Neural cell (in vitro differentiated cells): ENCODE measurements at regions not wholly inside any gene's neighbourhood (a gene's known extent, or its start where the extent isn't known, plus 50 kb on each side); places are given as distances from the start of the nearest gene placed in this dataset.

Experiments
- H2AFZ ChIP-seq: fragments of 200-600, 300-800 bp; sonication (generic), shearing (Covaris generic); 2 replicates; pipeline ENCODE4 v1.6.0; 2014; ENCODE audit warnings: low read depth, mild to moderate bottlenecking, antibody characterized with exemption, low read length, moderate library complexity
- H3F3A ChIP-seq: fragments of 200-600 bp; shearing (Covaris generic); 2 replicates; pipeline ENCODE4 v1.6.1; 2016; ENCODE audit warnings: mild to moderate bottlenecking, moderate library complexity, mixed read lengths, antibody characterized with exemption, low read length; ENCODE audit not compliant: insufficient read depth, poor library complexity, severe bottlenecking
- H3K27ac ChIP-seq: fragments of 200-600, 300-800 bp; sonication (generic), shearing (Covaris generic); 2 replicates; pipeline ENCODE4 v1.5.1; 2014; ENCODE audit warnings: mild to moderate bottlenecking, low read length, moderate library complexity
- H3K27me3 ChIP-seq: fragments of 300-800, 200-600 bp; sonication (generic), shearing (Covaris generic); 2 replicates; pipeline ENCODE4 v1.6.0; 2014; ENCODE audit warnings: mild to moderate bottlenecking, low read depth, low read length, moderate library complexity; ENCODE audit not compliant: insufficient read depth
- H3K36me3 ChIP-seq: fragments of 300-800, 200-600 bp; sonication (generic), shearing (Covaris generic); 2 replicates; pipeline ENCODE4 v1.5.1; 2014; ENCODE audit warnings: mild to moderate bottlenecking, antibody characterized with exemption, low read length, moderate library complexity; ENCODE audit not compliant: insufficient read depth
- H3K4me2 ChIP-seq: fragments of 300-800, 200-600 bp; sonication (generic), shearing (Covaris generic); 2 replicates; pipeline ENCODE4 v1.6.0; 2014; ENCODE audit warnings: mild to moderate bottlenecking, low read length
- H3K4me3 ChIP-seq: fragments of 300-800, 200-600 bp; sonication (generic), shearing (Covaris generic); 2 replicates; pipeline ENCODE4 v1.5.1; 2014; ENCODE audit warnings: mild to moderate bottlenecking, low read length, moderate library complexity
- H3K79me2 ChIP-seq: fragments of 200-600 bp; shearing (Covaris generic); replicated peaks from 2 replicates; pipeline ENCODE4 v1.6.0; 2014; ENCODE audit warnings: mild to moderate bottlenecking, low read length, moderate library complexity; ENCODE audit not compliant: insufficient read depth
- H3K9ac ChIP-seq: fragments of 300-800, 200-600 bp; sonication (generic), shearing (Covaris generic); 2 replicates; pipeline ENCODE4 v1.6.1; 2016; ENCODE audit warnings: mild to moderate bottlenecking, low read length, mixed read lengths
- H3K9me2 ChIP-seq: fragments of 200-600 bp; shearing (Covaris generic); 2 replicates; pipeline ENCODE4 v1.6.1; 2016; ENCODE audit warnings: mild to moderate bottlenecking, low read length, mixed read lengths; ENCODE audit not compliant: insufficient read depth
- H3K9me3 ChIP-seq: fragments of 200-600, 300-800 bp; sonication (generic), shearing (Covaris generic); 2 replicates; pipeline ENCODE4 v1.6.1; 2016; ENCODE audit warnings: mild to moderate bottlenecking, mixed run types, low read length, moderate library complexity, mixed read lengths
- H4K20me1 ChIP-seq: fragments of 200-600 bp; shearing (Covaris generic); 2 replicates; pipeline ENCODE4 v1.6.1; 2016; ENCODE audit warnings: mild to moderate bottlenecking, mixed run types; ENCODE audit not compliant: insufficient read depth
- CTCF ChIP-seq: fragments of 450-650 bp; IDR thresholded peaks from 2 replicates; pipeline ENCODE4 v1.5.1; 2014; ENCODE audit warnings: antibody characterized with exemption, mild to moderate bottlenecking, moderate library complexity; ENCODE audit not compliant: poor library complexity, severe bottlenecking
- EP300 ChIP-seq: fragments of 450-650 bp; conservative IDR thresholded peaks from 2 replicates; pipeline ENCODE4 v1.6.1; 2014; ENCODE audit warnings: antibody characterized with exemption, mild to moderate bottlenecking, moderate library complexity; ENCODE audit not compliant: poor library complexity, severe bottlenecking
- EZH2 ChIP-seq: fragments of 200-600, 300-800 bp; shearing (Covaris generic), sonication (generic); IDR thresholded peaks from 2 replicates; pipeline ENCODE4 v1.6.1; 2014; ENCODE audit warnings: antibody characterized with exemption, low read length, borderline replicate concordance, mild to moderate bottlenecking; ENCODE audit not compliant: insufficient read depth, poor library complexity, severe bottlenecking
- MXI1 ChIP-seq: fragments of 450-650 bp; conservative IDR thresholded peaks from 2 replicates; pipeline ENCODE4 v1.6.1; 2014; ENCODE audit warnings: antibody characterized with exemption, mild to moderate bottlenecking; ENCODE audit not compliant: poor library complexity, severe bottlenecking
- POLR2AphosphoS5 ChIP-seq: IDR thresholded peaks from 2 replicates; pipeline ENCODE4 v1.6.1; 2012
- RAD21 ChIP-seq: fragments of 450-650 bp; conservative IDR thresholded peaks from 2 replicates; pipeline ENCODE4 v1.6.1; 2014; ENCODE audit warnings: antibody characterized with exemption, mild to moderate bottlenecking, moderate library complexity
- REST ChIP-seq: IDR thresholded peaks from 2 replicates; pipeline ENCODE4 v1.6.1; 2012; ENCODE audit warnings: borderline replicate concordance
- SMC3 ChIP-seq: fragments of 450-650 bp; conservative IDR thresholded peaks from 2 replicates; pipeline ENCODE4 v1.6.1; 2014; ENCODE audit warnings: antibody characterized with exemption, mild to moderate bottlenecking, moderate library complexity; ENCODE audit not compliant: poor library complexity
- TAF1 ChIP-seq: IDR thresholded peaks from 2 replicates; pipeline ENCODE4 v1.6.1; 2012; ENCODE audit warnings: low read depth

GRCh38 chr10:8192301-8192700 lies 137.8 kb downstream of the GATA3 start:
- no peaks in the 10 kb centered on the region for H3K36me3 ChIP-seq
- no peak overlapping the region for H3K4me3 ChIP-seq
- no peaks in the 10 kb centered on the region for H3K9me3 ChIP-seq
- no peaks in the 10 kb centered on the region for H3K9me2 ChIP-seq
- no peaks in the 10 kb centered on the region for H3K79me2 ChIP-seq
- H3K27me3 ChIP-seq = no peaks in the 10 kb centered on the region
- H3K4me2 ChIP-seq = no peak overlapping the region
- no peak overlapping the region for H3K9ac ChIP-seq
- no peaks in the 10 kb centered on the region for H4K20me1 ChIP-seq
- TF ChIP-seq REST (no peak), EZH2 (no peak), SMC3 (no peak), POLR2AphosphoS5 (no peak), RAD21 (no peak), MXI1 (no peak), EP300 (no peak)
- H2AFZ ChIP-seq = no peak overlapping the region
- no peak overlapping the region for H3K27ac ChIP-seq
- H3F3A ChIP-seq = no peaks in the 10 kb centered on the region

- Histone ChIP-seq H3K36me3 (no peaks in the 10 kb centered on the region), H3K9me3 (no peaks in the 10 kb centered on the region), H3K4me2 (no peak overlapping the region), H3K9ac (no peak overlapping the region), H3K27ac (no peak overlapping the region), H4K20me1 (no peaks in the 10 kb centered on the region), H3K4me3 (no peak overlapping the region), H3K9me2 (no peaks in the 10 kb centered on the region), H3K79me2 (no peaks in the 10 kb centered on the region), H3K27me3 (no peaks in the 10 kb centered on the region), H3F3A (no peaks in the 10 kb centered on the region), H2AFZ (no peak overlapping the region)
- TF ChIP-seq EZH2 (no peak), MXI1 (no peak), REST (no peak), POLR2AphosphoS5 (no peak), EP300 (no peak), TAF1 (no peak), CTCF (no peak), RAD21 (no peak), SMC3 (no peak)
Measured at GRCh38 chr10:8193546-8193945, 139.1 kb downstream of the GATA3 start.
